ENCODE measurements at regions not wholly inside any gene's neighbourhood (a gene's known extent, or its start where the extent isn't known, plus 50 kb on each side); places are given as distances from the start of the nearest gene placed in this dataset.

DNA sequence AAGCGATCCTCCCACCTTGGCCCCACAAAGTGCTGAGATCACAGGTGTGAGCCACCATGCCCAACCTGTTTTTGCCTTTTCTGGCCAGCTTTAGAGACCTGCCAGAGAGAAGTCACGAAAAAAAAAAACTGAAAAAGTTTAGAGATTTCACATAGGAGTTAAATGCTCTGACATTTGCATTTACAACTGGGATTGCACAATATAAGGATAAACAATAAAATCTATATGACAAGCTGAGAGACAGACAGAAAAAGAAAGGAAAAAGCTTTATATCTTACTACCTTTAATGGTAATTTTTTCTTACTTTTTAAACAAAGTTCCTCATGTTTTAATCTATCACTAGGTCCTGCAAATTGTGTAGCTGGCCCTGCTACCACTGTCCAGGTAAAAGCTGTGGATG lies 466.5 kb downstream of the TXNL1 start:
- TF ChIP-seq TAF1 (IDR thresholded peaks at IDR 0.05; ENCODE audit: low read depth, low read length), result no peak
- no peak for TF ChIP-seq POLR2A (IDR thresholded peaks at IDR 0.05; ENCODE audit: low read depth, low read length)
- no peak for TF ChIP-seq POLR2AphosphoS5 (IDR thresholded peaks at IDR 0.05; ENCODE audit: low read depth, low read length)

Measured in GM12891 (cell line).